Fibroblast of lung (primary cell): ENCODE measurements at regions not wholly inside any gene's neighbourhood (a gene's known extent, or its start where the extent isn't known, plus 50 kb on each side); places are given as distances from the start of the nearest gene placed in this dataset.

Experiments used
- CTCF ChIP-seq, 2 donors: IDR thresholded peaks in 1 of 2; conservative IDR thresholded peaks in 1 of 2; 1 replicate in 1 of 2; 2 replicates in 1 of 2; pipeline ENCODE4 v1.5.1; 2011 to 2012; ENCODE audit warnings: low read length in 2 of 2, control low read depth in 1 of 2, inconsistent platforms in 1 of 2, low read depth in 1 of 2, mild to moderate bottlenecking in 1 of 2
- EZH2 ChIP-seq: IDR thresholded peaks from 2 replicates; pipeline ENCODE4 v1.5.1; 2012; ENCODE audit warnings: low read length, control low read depth, mild to moderate bottlenecking; ENCODE audit errors: missing control alignments

- TF ChIP-seq CTCF (conservative IDR thresholded peaks at IDR 0.05 in 1 of 2, IDR thresholded peaks at IDR 0.05 in 1 of 2; ENCODE audit: low read depth in 1 of 2, low read length in 2 of 2): no peak
- no peak for TF ChIP-seq EZH2
Observed at GRCh38 chr13:48790199-48790598, 136.5 kb downstream of the CYSLTR2 start.
